Parathyroid adenoma (tissue), 2 donors: ENCODE measurements at regions not wholly inside any gene's neighbourhood (a gene's known extent, or its start where the extent isn't known, plus 50 kb on each side); places are given as distances from the start of the nearest gene placed in this dataset.

Experiments
- H2AFZ ChIP-seq: fragments of 300-600 bp; sonication (generic); one replicate; pipeline ENCODE4 v1.7.0; 2017; ENCODE audit warnings: antibody characterized with exemption, mild to moderate bottlenecking
- H3K27ac ChIP-seq: fragments of 300-600 bp; sonication (generic); one replicate; pipeline ENCODE4 v1.7.0; 2017
- H3K27me3 ChIP-seq: fragments of 300-600 bp; sonication (generic); one replicate; pipeline ENCODE4 v1.7.0; 2017; ENCODE audit warnings: low read length; ENCODE audit not compliant: control insufficient read depth, insufficient read depth
- H3K36me3 ChIP-seq: fragments of 300-600 bp; sonication (generic); one replicate; pipeline ENCODE4 v1.7.0; 2017; ENCODE audit warnings: low read length; ENCODE audit not compliant: control insufficient read depth, insufficient read depth
- H3K4me1 ChIP-seq: fragments of 300-600 bp; sonication (generic); one replicate; pipeline ENCODE4 v1.7.0; 2017; ENCODE audit warnings: control low read depth
- H3K4me2 ChIP-seq: fragments of 300-600 bp; sonication (generic); one replicate; pipeline ENCODE4 v1.7.0; 2017; ENCODE audit warnings: low read length
- H3K4me3 ChIP-seq: fragments of 300-600 bp; sonication (generic); one replicate; pipeline ENCODE4 v1.7.0; 2017; ENCODE audit warnings: low read depth, low read length
- H3K79me2 ChIP-seq: fragments of 300-600 bp; sonication (generic); one replicate; pipeline ENCODE4 v1.7.0; 2017; ENCODE audit warnings: control low read depth
- H3K9ac ChIP-seq: fragments of 300-600 bp; sonication (generic); one replicate; pipeline ENCODE4 v1.7.0; 2017; ENCODE audit warnings: mild to moderate bottlenecking
- H3K9me3 ChIP-seq: fragments of 300-600 bp; sonication (generic); one replicate; pipeline ENCODE4 v1.7.0; 2017; ENCODE audit warnings: low read length; ENCODE audit not compliant: control insufficient read depth
- CTCF ChIP-seq: fragments of 300-600 bp; sonication (generic); IDR thresholded peaks from one replicate; pipeline ENCODE4 v1.7.0; 2017; ENCODE audit warnings: antibody characterized with exemption, mild to moderate bottlenecking
- donor health status: primary hyperparathyroidism.

GRCh38 chr1:219782311-219782710 lies 146.0 kb downstream of the SLC30A10 start:
- H3K4me2 ChIP-seq, result no peak overlapping the region
- H3K9me3 ChIP-seq, result no peaks in the 10 kb centered on the region
- H3K4me3 ChIP-seq, result no peak overlapping the region
- no peaks in the 10 kb centered on the region for H3K27me3 ChIP-seq
- H3K4me1 ChIP-seq, result no peaks in the 10 kb centered on the region
- no peaks in the 10 kb centered on the region for H3K36me3 ChIP-seq
- no peak for TF ChIP-seq CTCF
- H3K79me2 ChIP-seq, result no peaks in the 10 kb centered on the region
- no peak overlapping the region for H3K27ac ChIP-seq
- H2AFZ ChIP-seq, result no peak overlapping the region
- H3K9ac ChIP-seq, result no peak overlapping the region

GRCh38 chr1:219781491-219781890 lies 146.9 kb downstream of the SLC30A10 start:
- Histone ChIP-seq H3K4me3 (no peak overlapping the region), H2AFZ (no peak overlapping the region), H3K27me3 (no peaks in the 10 kb centered on the region), H3K9ac (no peak overlapping the region), H3K79me2 (no peaks in the 10 kb centered on the region), H3K27ac (no peak overlapping the region), H3K9me3 (no peaks in the 10 kb centered on the region), H3K36me3 (no peaks in the 10 kb centered on the region), H3K4me2 (no peak overlapping the region), H3K4me1 (no peaks in the 10 kb centered on the region)
- TF ChIP-seq CTCF, result no peak

- Histone ChIP-seq H3K4me1 (no peaks in the 10 kb centered on the region), H3K27ac (no peak overlapping the region), H3K4me2 (no peak overlapping the region), H3K9me3 (no peaks in the 10 kb centered on the region), H3K4me3 (no peak overlapping the region), H2AFZ (no peak overlapping the region), H3K36me3 (no peaks in the 10 kb centered on the region), H3K9ac (no peak overlapping the region), H3K79me2 (no peaks in the 10 kb centered on the region), H3K27me3 (no peaks in the 10 kb centered on the region)
- no peak for TF ChIP-seq CTCF
Observed at GRCh38 chr1:219778793-219779369, 149.5 kb downstream of the SLC30A10 start.

GRCh38 chr1:219778110-219778509 lies 150.2 kb downstream of the SLC30A10 start:
- no peaks in the 10 kb centered on the region for H3K79me2 ChIP-seq
- H3K27ac ChIP-seq, result no peak overlapping the region
- no peaks in the 10 kb centered on the region for H3K36me3 ChIP-seq
- H3K9ac ChIP-seq, result no peak overlapping the region
- H3K4me3 ChIP-seq, result no peak overlapping the region
- no peaks in the 10 kb centered on the region for H3K9me3 ChIP-seq
- no peaks in the 10 kb centered on the region for H3K4me1 ChIP-seq
- no peak overlapping the region for H2AFZ ChIP-seq
- no peaks in the 10 kb centered on the region for H3K27me3 ChIP-seq
- H3K4me2 ChIP-seq, result no peak overlapping the region
- TF ChIP-seq CTCF, result no peak

GRCh38 chr1:219774386-219774785 lies 154.0 kb downstream of the SLC30A10 start:
- Histone ChIP-seq H3K27ac (no peak overlapping the region), H3K9ac (no peak overlapping the region), H3K4me3 (no peak overlapping the region), H3K4me1 (no peaks in the 10 kb centered on the region), H3K79me2 (no peaks in the 10 kb centered on the region), H3K36me3 (no peaks in the 10 kb centered on the region), H3K4me2 (no peak overlapping the region), H3K27me3 (no peaks in the 10 kb centered on the region), H2AFZ (no peak overlapping the region), H3K9me3 (no peaks in the 10 kb centered on the region)
- no peak for TF ChIP-seq CTCF
